HepG2 (cell line): ENCODE measurements at regions not wholly inside any gene's neighbourhood (a gene's known extent, or its start where the extent isn't known, plus 50 kb on each side); places are given as distances from the start of the nearest gene placed in this dataset.

Experiments used
- MBNL3 ChIP-seq: fragments of 250-450 bp; sonication (Bioruptor Pico); conservative IDR thresholded peaks from 2 replicates; pipeline ENCODE4 v1.8.0; 2022; ENCODE audit warnings: mild to moderate bottlenecking, inconsistent platforms
- MIER3 ChIP-seq: IDR thresholded peaks from 2 replicates; pipeline ENCODE4 v1.6.1; 2016; ENCODE audit warnings: missing compliant biosample characterization, borderline replicate concordance

GRCh38 chr2:16040271-16041010 lies 100.1 kb downstream of the MYCN start:
- TF ChIP-seq MBNL3 (CRISPR knock-in tag), result no peak
- no peak for TF ChIP-seq MIER3 (CRISPR knock-in tag)
